ENCODE measurements at regions not wholly inside any gene's neighbourhood (a gene's known extent, or its start where the extent isn't known, plus 50 kb on each side); places are given as distances from the start of the nearest gene placed in this dataset.
A peak's percentile ranks its signal among the peaks of the same experiment; 100 is the strongest.

GRCh38 chr19:5250127-5250659 lies 90.4 kb downstream of the PTPRS start:
- Histone ChIP-seq H3K9ac (ENCODE audit: low read length) (no peak overlapping the region), H3K79me2 (replicated peaks; ENCODE audit: insufficient read depth, low read length) (no peaks in the 10 kb centered on the region), H3K4me2 (ENCODE audit: low read length) (no peak overlapping the region), H3K9me2 (ENCODE audit: insufficient read depth, low read length) (no peaks in the 10 kb centered on the region), H3K36me3 (ENCODE audit: insufficient read depth, low read length) (peaks cover 12% of the 10 kb centered on the region), H3K27me3 (ENCODE audit: insufficient read depth, low read depth, low read length) (no peaks in the 10 kb centered on the region), H3K27ac (ENCODE audit: low read length) (no peak overlapping the region), H2AFZ (ENCODE audit: low read depth, low read length) (no peak overlapping the region), H4K20me1 (ENCODE audit: insufficient read depth) (no peaks in the 10 kb centered on the region), H3F3A (ENCODE audit: insufficient read depth, low read length, poor library complexity, severe bottlenecking) (no peaks in the 10 kb centered on the region), H3K9me3 (ENCODE audit: low read length) (peaks cover 9% of the 10 kb centered on the region), H3K4me3 (ENCODE audit: low read length) (no peak overlapping the region)
- TF ChIP-seq MXI1 (conservative IDR thresholded peaks at IDR 0.05; ENCODE audit: poor library complexity, severe bottlenecking) (no peak), POLR2AphosphoS5 (IDR thresholded peaks at IDR 0.05) (peak; percentile 26)

GRCh38 chr19:5249526-5249925 lies 91.1 kb downstream of the PTPRS start:
- TF ChIP-seq EZH2 (IDR thresholded peaks at IDR 0.05; ENCODE audit: borderline replicate concordance, insufficient read depth, low read length, poor library complexity, severe bottlenecking) (no peak), RAD21 (conservative IDR thresholded peaks at IDR 0.05) (no peak), EP300 (conservative IDR thresholded peaks at IDR 0.05; ENCODE audit: poor library complexity, severe bottlenecking) (no peak), CTCF (IDR thresholded peaks at IDR 0.05; ENCODE audit: poor library complexity, severe bottlenecking) (no peak), POLR2AphosphoS5 (IDR thresholded peaks at IDR 0.05) (no peak), REST (IDR thresholded peaks at IDR 0.05; ENCODE audit: borderline replicate concordance) (no peak), SMC3 (conservative IDR thresholded peaks at IDR 0.05; ENCODE audit: poor library complexity) (no peak), TAF1 (IDR thresholded peaks at IDR 0.05; ENCODE audit: low read depth) (no peak), MXI1 (conservative IDR thresholded peaks at IDR 0.05; ENCODE audit: poor library complexity, severe bottlenecking) (no peak)
- no peak overlapping the region for H2AFZ ChIP-seq (ENCODE audit: low read depth, low read length)
- H3F3A ChIP-seq (ENCODE audit: insufficient read depth, low read length, poor library complexity, severe bottlenecking) = no peaks in the 10 kb centered on the region
- H3K27me3 ChIP-seq (ENCODE audit: insufficient read depth, low read depth, low read length) = no peaks in the 10 kb centered on the region
- peaks cover 3% of the 10 kb centered on the region for H3K9me3 ChIP-seq (ENCODE audit: low read length)
- H3K4me3 ChIP-seq (ENCODE audit: low read length) = no peak overlapping the region
- peaks cover 6% of the 10 kb centered on the region for H3K36me3 ChIP-seq (ENCODE audit: insufficient read depth, low read length)
- H3K79me2 ChIP-seq (replicated peaks; ENCODE audit: insufficient read depth, low read length) = no peaks in the 10 kb centered on the region
- H4K20me1 ChIP-seq (ENCODE audit: insufficient read depth) = no peaks in the 10 kb centered on the region
- no peak overlapping the region for H3K9ac ChIP-seq (ENCODE audit: low read length)
- no peak overlapping the region for H3K27ac ChIP-seq (ENCODE audit: low read length)
- no peaks in the 10 kb centered on the region for H3K9me2 ChIP-seq (ENCODE audit: insufficient read depth, low read length)
- H3K4me2 ChIP-seq (ENCODE audit: low read length) = no peak overlapping the region
